ENCODE measurements at regions not wholly inside any gene's neighbourhood (a gene's known extent, or its start where the extent isn't known, plus 50 kb on each side); places are given as distances from the start of the nearest gene placed in this dataset.

DNA sequence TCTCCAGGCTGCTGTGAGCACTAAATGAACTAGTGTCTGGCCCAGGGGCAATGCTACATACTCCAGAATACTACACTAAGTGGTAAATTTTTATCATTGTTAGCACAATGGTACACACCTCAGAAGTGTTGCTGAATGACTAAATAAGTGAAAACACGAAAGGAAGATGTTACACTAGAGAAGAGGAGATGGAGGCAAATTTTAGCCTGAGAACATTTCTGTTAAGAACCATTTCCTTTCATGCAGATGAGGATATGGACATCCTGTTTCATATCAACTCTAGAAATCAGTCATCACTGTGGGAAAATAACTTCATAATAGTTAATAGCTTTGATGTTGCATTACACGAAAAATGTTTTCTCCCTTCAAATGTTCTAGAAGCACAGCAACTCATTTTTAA is 117.6 kb upstream of the STK17B start:
- H3K79me1 ChIP-seq (ENCODE audit: insufficient read depth, low read depth, low read length, poor library complexity, severe bottlenecking): no peaks in the 10 kb centered on the region
- H3K79me2 ChIP-seq (ENCODE audit: insufficient read depth, low read length): no peaks in the 10 kb centered on the region
- Mint-ChIP-seq H3K4me1 (no peaks in the 10 kb centered on the region), H3K9me3 (no peaks in the 10 kb centered on the region), H3K36me3 (ENCODE audit: insufficient read depth in 1 of 3, low read depth in 3 of 3) (no peaks in the 10 kb centered on the region; a peak in 1 of 7 replicates), H3K27ac (no peak overlapping the region), H3K27me3 (ENCODE audit: low read depth) (no peaks in the 10 kb centered on the region), H3K4me3 (no peak overlapping the region)
- no peak overlapping the region for H3K14ac ChIP-seq (ENCODE audit: insufficient read depth, low read length)
- no peaks in the 10 kb centered on the region for H3K4me1 ChIP-seq (ENCODE audit: insufficient read depth, low read length)
- H3K9me3 ChIP-seq (ENCODE audit: control insufficient read depth, low read depth, low read length): no peaks in the 10 kb centered on the region
- no peak overlapping the region for H4K91ac ChIP-seq (ENCODE audit: insufficient read length, low read depth, low read length)
- H3K56ac ChIP-seq (ENCODE audit: insufficient read length, low read depth, low read length): no peak overlapping the region
- no peak overlapping the region for H3K9ac ChIP-seq (ENCODE audit: extremely low read depth, insufficient read length, low read length)
- no peak overlapping the region for H4K5ac ChIP-seq (ENCODE audit: insufficient read length, low read depth, low read length)
- H2AFZ ChIP-seq (ENCODE audit: low read length): no peak overlapping the region
- H3K23me2 ChIP-seq (ENCODE audit: insufficient read length, low read depth, low read length, poor library complexity, severe bottlenecking): no peaks in the 10 kb centered on the region
- no peak overlapping the region for H3K23ac ChIP-seq (ENCODE audit: insufficient read length, low read depth, low read length)
- no peak overlapping the region for H4K8ac ChIP-seq (replicated peaks; ENCODE audit: insufficient read length, low read depth, low read length)
- no peak overlapping the region for H3K18ac ChIP-seq (ENCODE audit: insufficient read length, low read depth, low read length)
- no peak overlapping the region for H3K27ac ChIP-seq (ENCODE audit: insufficient read length, low read depth, low read length)
- no peak overlapping the region for H2AK5ac ChIP-seq (ENCODE audit: insufficient read length, low read length)
- no peak overlapping the region for H2BK5ac ChIP-seq (ENCODE audit: insufficient read length, low read length)
- no peaks in the 10 kb centered on the region for H3K27me3 ChIP-seq (ENCODE audit: insufficient read depth, low read length)
- TF ChIP-seq, protein P1, sequence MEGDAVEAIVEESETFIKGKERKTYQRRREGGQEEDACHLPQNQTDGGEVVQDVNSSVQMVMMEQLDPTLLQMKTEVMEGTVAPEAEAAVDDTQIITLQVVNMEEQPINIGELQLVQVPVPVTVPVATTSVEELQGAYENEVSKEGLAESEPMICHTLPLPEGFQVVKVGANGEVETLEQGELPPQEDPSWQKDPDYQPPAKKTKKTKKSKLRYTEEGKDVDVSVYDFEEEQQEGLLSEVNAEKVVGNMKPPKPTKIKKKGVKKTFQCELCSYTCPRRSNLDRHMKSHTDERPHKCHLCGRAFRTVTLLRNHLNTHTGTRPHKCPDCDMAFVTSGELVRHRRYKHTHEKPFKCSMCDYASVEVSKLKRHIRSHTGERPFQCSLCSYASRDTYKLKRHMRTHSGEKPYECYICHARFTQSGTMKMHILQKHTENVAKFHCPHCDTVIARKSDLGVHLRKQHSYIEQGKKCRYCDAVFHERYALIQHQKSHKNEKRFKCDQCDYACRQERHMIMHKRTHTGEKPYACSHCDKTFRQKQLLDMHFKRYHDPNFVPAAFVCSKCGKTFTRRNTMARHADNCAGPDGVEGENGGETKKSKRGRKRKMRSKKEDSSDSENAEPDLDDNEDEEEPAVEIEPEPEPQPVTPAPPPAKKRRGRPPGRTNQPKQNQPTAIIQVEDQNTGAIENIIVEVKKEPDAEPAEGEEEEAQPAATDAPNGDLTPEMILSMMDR (conservative IDR thresholded peaks at IDR 0.05): no peak
- H3K4ac ChIP-seq (ENCODE audit: low read depth, low read length): no peak overlapping the region
- no peak overlapping the region for H2BK15ac ChIP-seq (ENCODE audit: low read depth, low read length)
- no peak overlapping the region for H3T11ph ChIP-seq (ENCODE audit: low read length)
- H4K20me1 ChIP-seq (ENCODE audit: control insufficient read depth, insufficient read depth, insufficient read length): no peaks in the 10 kb centered on the region
- H3K4me2 ChIP-seq (ENCODE audit: insufficient read depth, insufficient read length, low read length): no peak overlapping the region
- no peak overlapping the region for H2BK12ac ChIP-seq (ENCODE audit: insufficient read length, low read depth, low read length)
- DNase-seq: no peak
- no peak overlapping the region for H2BK120ac ChIP-seq (ENCODE audit: low read depth, low read length, poor library complexity, severe bottlenecking)
- no peak overlapping the region for H2BK20ac ChIP-seq (ENCODE audit: low read depth, low read length, poor library complexity, severe bottlenecking)
- no CpG with 5 or more reads among the region's 2 CpGs for WGBS (ENCODE audit: extremely low coverage, insufficient read length, low lambda C conversion rate)

Data from H9 (cell line).